ENCODE measurements at regions not wholly inside any gene's neighbourhood (a gene's known extent, or its start where the extent isn't known, plus 50 kb on each side); places are given as distances from the start of the nearest gene placed in this dataset.

- H3K4me3 ChIP-seq = no peak overlapping the region
- no peaks in the 10 kb centered on the region for H3K27me3 ChIP-seq (replicated peaks in 1 of 7)
- intact Hi-C loops (cut with DNase I; ENCODE audit: low total_unique reads) = no loop called here
- TF ChIP-seq POLR2A (IDR thresholded peaks at IDR 0.05) (no peak), CTCF (IDR thresholded peaks at IDR 0.05 in 8 of 11, conservative IDR thresholded peaks at IDR 0.05 in 3 of 11) (no peak), POLR2AphosphoS5 (IDR thresholded peaks at IDR 0.05) (no peak)
- no peaks in the 10 kb centered on the region for H3K9me3 ChIP-seq
- DNase-seq = no peak
- H3K4me1 ChIP-seq = no peaks in the 10 kb centered on the region
- H3K36me3 ChIP-seq = no peaks in the 10 kb centered on the region
- no peak overlapping the region for H3K27ac ChIP-seq
These were observed 278.7 kb upstream of the DUSP10 start for GRCh38 chr1:222020553-222020952.

GRCh38 chr1:222019029-222019428, 277.1 kb upstream of the DUSP10 start:
- intact Hi-C loops (cut with DNase I; ENCODE audit: low total_unique reads) = no loop called here
- DNase-seq = no peak
- H3K36me3 ChIP-seq = no peaks in the 10 kb centered on the region
- no peak for TF ChIP-seq CTCF (IDR thresholded peaks at IDR 0.05 in 8 of 11, conservative IDR thresholded peaks at IDR 0.05 in 3 of 11)
- no peak for TF ChIP-seq POLR2A (IDR thresholded peaks at IDR 0.05)
- TF ChIP-seq POLR2AphosphoS5 (IDR thresholded peaks at IDR 0.05) = no peak
- 71 to 89% (median 81%) methylated on average over 3 of the region's 3 CpGs for WGBS, 5 donors
- H3K4me1 ChIP-seq = no peaks in the 10 kb centered on the region
- H3K27ac ChIP-seq = no peak overlapping the region
- H3K9me3 ChIP-seq = no peaks in the 10 kb centered on the region
- no peaks in the 10 kb centered on the region for H3K27me3 ChIP-seq (replicated peaks in 1 of 7)
- no peak overlapping the region for H3K4me3 ChIP-seq

GRCh38 chr1:222018041-222018440, 276.2 kb upstream of the DUSP10 start:
- H3K27ac ChIP-seq = no peak overlapping the region
- no peaks in the 10 kb centered on the region for H3K36me3 ChIP-seq
- no peak for TF ChIP-seq POLR2A (IDR thresholded peaks at IDR 0.05)
- no peak for TF ChIP-seq POLR2AphosphoS5 (IDR thresholded peaks at IDR 0.05)
- TF ChIP-seq CTCF (IDR thresholded peaks at IDR 0.05 in 8 of 11, conservative IDR thresholded peaks at IDR 0.05 in 3 of 11) = no peak
- DNase-seq = no peak
- no peak overlapping the region for H3K4me3 ChIP-seq
- no peaks in the 10 kb centered on the region for H3K4me1 ChIP-seq
- 88 to 96% (median 94%) methylated on average over 3 of the region's 3 CpGs for WGBS, 5 donors
- H3K9me3 ChIP-seq = no peaks in the 10 kb centered on the region
- no peaks in the 10 kb centered on the region for H3K27me3 ChIP-seq (replicated peaks in 1 of 7)
- intact Hi-C loops (cut with DNase I; ENCODE audit: low total_unique reads) = no loop called here

- Histone ChIP-seq H3K36me3 (no peaks in the 10 kb centered on the region), H3K4me3 (no peak overlapping the region), H3K27me3 (replicated peaks in 1 of 7) (no peaks in the 10 kb centered on the region), H3K4me1 (no peaks in the 10 kb centered on the region), H3K27ac (no peak overlapping the region), H3K9me3 (no peaks in the 10 kb centered on the region)
- DNase-seq = no peak
- TF ChIP-seq POLR2A (IDR thresholded peaks at IDR 0.05) (no peak), CTCF (IDR thresholded peaks at IDR 0.05 in 8 of 11, conservative IDR thresholded peaks at IDR 0.05 in 3 of 11) (no peak), POLR2AphosphoS5 (IDR thresholded peaks at IDR 0.05) (no peak)
- intact Hi-C loops (cut with DNase I; ENCODE audit: low total_unique reads) = no loop called here
- WGBS, 5 donors = 84 to 92% (median 88%) methylated on average over 3 of the region's 3 CpGs
These were observed 273.8 kb upstream of the DUSP10 start for GRCh38 chr1:222015686-222016085.
